ENCODE measurements at regions not wholly inside any gene's neighbourhood (a gene's known extent, or its start where the extent isn't known, plus 50 kb on each side); places are given as distances from the start of the nearest gene placed in this dataset.

DNA sequence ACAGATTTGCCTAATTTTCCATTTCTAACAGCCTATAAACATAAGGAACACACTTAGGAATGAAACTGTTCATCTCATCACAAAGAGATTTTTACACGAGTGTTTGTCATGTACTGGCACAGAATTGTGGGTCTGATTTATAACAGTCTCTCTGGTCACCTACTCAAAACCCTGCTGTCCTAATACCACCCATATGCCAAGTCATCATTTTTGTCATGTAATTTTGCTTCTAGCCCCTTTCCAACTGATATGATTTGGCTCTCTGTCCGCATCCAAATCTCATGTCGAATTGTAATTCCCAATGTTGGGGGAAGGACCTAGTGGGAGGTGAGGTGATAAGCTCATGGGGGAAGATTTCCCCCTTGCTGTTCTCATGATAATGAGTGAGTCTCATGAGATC, 284.1 kb upstream of the SLITRK2 start:
- no peak for ATAC-seq
- Histone ChIP-seq H4K20me1 (ENCODE audit: control insufficient read depth, insufficient read depth) (no peaks in the 10 kb centered on the region), H3K9me3 (replicated peaks; ENCODE audit: control insufficient read depth, insufficient read depth, low read length) (no peaks in the 10 kb centered on the region), H3K4me3 (no peak overlapping the region), H3K4me1 (ENCODE audit: control insufficient read depth, insufficient read depth, low read length) (no peaks in the 10 kb centered on the region), H3K36me3 (ENCODE audit: control insufficient read depth in 2 of 2, insufficient read depth in 2 of 2, low read length in 1 of 2) (no peaks in the 10 kb centered on the region), H3K27ac (ENCODE audit: control insufficient read depth, insufficient read depth) (no peak overlapping the region), H3K79me2 (ENCODE audit: control insufficient read depth, insufficient read depth, low read length) (no peaks in the 10 kb centered on the region), H3K9ac (ENCODE audit: control insufficient read depth, insufficient read depth, low read length) (no peak overlapping the region), H3K27me3 (replicated peaks in 1 of 2; ENCODE audit: control insufficient read depth in 2 of 2, insufficient read depth in 2 of 2, low read length in 1 of 2) (no peaks in the 10 kb centered on the region), H2AFZ (ENCODE audit: control insufficient read depth, low read depth, low read length) (no peak overlapping the region), H3K4me2 (ENCODE audit: control insufficient read depth, insufficient read depth) (no peak overlapping the region)
- TF ChIP-seq NBN (IDR thresholded peaks at IDR 0.05), result no peak
- TF ChIP-seq REST (IDR thresholded peaks at IDR 0.05; ENCODE audit: low read depth, low read length), result no peak
- no peak for TF ChIP-seq ZNF622 (IDR thresholded peaks at IDR 0.05)
- TF ChIP-seq DPF2 (IDR thresholded peaks at IDR 0.05), result no peak
- no peak for TF ChIP-seq STAT3 (IDR thresholded peaks at IDR 0.05; ENCODE audit: low read depth, low read length)
- in situ Hi-C loops (cut with MboI), result no loop called here
- 22% methylated on average over 3 of the region's 3 CpGs for WGBS (ENCODE audit: insufficient coverage, insufficient replicate concordance, low lambda C conversion rate, missing lambda C conversion rate)
- no peak for DNase-seq (ENCODE audit: low read depth, low spot score)
- no peak for FAIRE-seq
- intact Hi-C loops (cut with micrococcal nuclease; ENCODE audit: unreplicated experiment), result no loop called here
- SMC1A ChIA-PET (ENCODE audit: uncharacterized antibody, unreplicated experiment), result interaction anchor here (0.9 to 1.4 kb wide), 3 partner anchors 11 to 16 kb away, joined by 3 to 5 read pairs (median 3); no protein-coding TSS in a partner anchor
- RAD21 ChIA-PET (ENCODE audit: unreplicated experiment), result interaction anchor here (1.3 kb wide), 1 partner anchor 42 kb away, joined by 3 read pairs; no protein-coding TSS in a partner anchor
- no TSS peak for BruUV-seq (replicated peaks)
- CTCF ChIA-PET, result no interaction called here
- POLR2A ChIA-PET, result no interaction called here

Data from GM12878 (cell line).